ENCODE measurements at regions not wholly inside any gene's neighbourhood (a gene's known extent, or its start where the extent isn't known, plus 50 kb on each side); places are given as distances from the start of the nearest gene placed in this dataset.

- TF ChIP-seq POLR2A (IDR thresholded peaks at IDR 0.05; ENCODE audit: extremely low read depth, insufficient read length) (no peak), MYC (IDR thresholded peaks at IDR 0.05; ENCODE audit: low read depth, low read length) (no peak)
- TF ChIP-seq, protein P1, sequence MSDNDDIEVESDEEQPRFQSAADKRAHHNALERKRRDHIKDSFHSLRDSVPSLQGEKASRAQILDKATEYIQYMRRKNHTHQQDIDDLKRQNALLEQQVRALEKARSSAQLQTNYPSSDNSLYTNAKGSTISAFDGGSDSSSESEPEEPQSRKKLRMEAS (IDR thresholded peaks at IDR 0.05; ENCODE audit: low read depth, low read length) = no peak
- TF ChIP-seq, protein P2, sequence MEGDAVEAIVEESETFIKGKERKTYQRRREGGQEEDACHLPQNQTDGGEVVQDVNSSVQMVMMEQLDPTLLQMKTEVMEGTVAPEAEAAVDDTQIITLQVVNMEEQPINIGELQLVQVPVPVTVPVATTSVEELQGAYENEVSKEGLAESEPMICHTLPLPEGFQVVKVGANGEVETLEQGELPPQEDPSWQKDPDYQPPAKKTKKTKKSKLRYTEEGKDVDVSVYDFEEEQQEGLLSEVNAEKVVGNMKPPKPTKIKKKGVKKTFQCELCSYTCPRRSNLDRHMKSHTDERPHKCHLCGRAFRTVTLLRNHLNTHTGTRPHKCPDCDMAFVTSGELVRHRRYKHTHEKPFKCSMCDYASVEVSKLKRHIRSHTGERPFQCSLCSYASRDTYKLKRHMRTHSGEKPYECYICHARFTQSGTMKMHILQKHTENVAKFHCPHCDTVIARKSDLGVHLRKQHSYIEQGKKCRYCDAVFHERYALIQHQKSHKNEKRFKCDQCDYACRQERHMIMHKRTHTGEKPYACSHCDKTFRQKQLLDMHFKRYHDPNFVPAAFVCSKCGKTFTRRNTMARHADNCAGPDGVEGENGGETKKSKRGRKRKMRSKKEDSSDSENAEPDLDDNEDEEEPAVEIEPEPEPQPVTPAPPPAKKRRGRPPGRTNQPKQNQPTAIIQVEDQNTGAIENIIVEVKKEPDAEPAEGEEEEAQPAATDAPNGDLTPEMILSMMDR (IDR thresholded peaks at IDR 0.05; ENCODE audit: low read depth, low read length) = no peak
Observed at GRCh38 chr5:29412979-29413378, 1780.5 kb upstream of the CDH6 start.
